Frontal cortex (tissue), 3 donors: ENCODE measurements at regions not wholly inside any gene's neighbourhood (a gene's known extent, or its start where the extent isn't known, plus 50 kb on each side); places are given as distances from the start of the nearest gene placed in this dataset.
A peak's percentile ranks its signal among the peaks of the same experiment; 100 is the strongest.

Experiments used
- DNase-seq, 2 donors: peaks; one replicate each; pipeline ENCODE4 v3.0.0; 2012; ENCODE audit warnings: low spot score in 2 of 2
- FAIRE-seq: peaks from 2 replicates; lab custom pipeline; 2012; peaks lifted over from hg19 to GRCh38; lab: Jason Lieb, UNC
- donor health status: control.
- donor health status: control.
- donor health status: control.

- no peak for FAIRE-seq
- DNase-seq: no peak
These were observed 245.9 kb downstream of the ERMARD start for GRCh38 chr6:169997187-169997929.

GRCh38 chr6:169996378-169997051 lies 245.1 kb downstream of the ERMARD start:
- FAIRE-seq (no peak), DNase-seq (no peak)

GRCh38 chr6:169994739-169995138 lies 243.3 kb downstream of the ERMARD start:
- no peak for FAIRE-seq
- DNase-seq: no peak

GRCh38 chr6:169993861-169994481 lies 242.5 kb downstream of the ERMARD start:
- FAIRE-seq (no peak), DNase-seq (no peak)

- DNase-seq (no peak), FAIRE-seq (no peak)
These were observed 240.5 kb downstream of the ERMARD start for GRCh38 chr6:169991913-169992312.

GRCh38 chr6:169991031-169991390 lies 239.6 kb downstream of the ERMARD start:
- no peak for FAIRE-seq

GRCh38 chr6:169990095-169991030 lies 238.9 kb downstream of the ERMARD start:
- DNase-seq (peak in 1 of 2 donors; percentile 41), FAIRE-seq (no peak)

More at GRCh38 chr6:169991031-169991390, 239.6 kb downstream of the ERMARD start:
- no peak for DNase-seq

- FAIRE-seq: no peak
- no peak for DNase-seq
These were observed 238.2 kb downstream of the ERMARD start for GRCh38 chr6:169989594-169989993.

GRCh38 chr6:169988769-169989550 lies 237.5 kb downstream of the ERMARD start:
- DNase-seq: no peak
- no peak for FAIRE-seq

- no peak for FAIRE-seq
- DNase-seq: no peak
These were observed 235.6 kb downstream of the ERMARD start for GRCh38 chr6:169986848-169987498.

GRCh38 chr6:169986171-169986847 lies 234.9 kb downstream of the ERMARD start:
- DNase-seq (no peak), FAIRE-seq (no peak)

GRCh38 chr6:169985121-169986015 lies 233.9 kb downstream of the ERMARD start:
- DNase-seq: no peak

GRCh38 chr6:169984181-169985120 lies 233.0 kb downstream of the ERMARD start:
- DNase-seq (no peak), FAIRE-seq (no peak)

More at GRCh38 chr6:169985121-169986015, 233.9 kb downstream of the ERMARD start:
- no peak for FAIRE-seq

GRCh38 chr6:169983651-169984050 lies 232.2 kb downstream of the ERMARD start:
- no peak for FAIRE-seq
- no peak for DNase-seq

- FAIRE-seq (no peak), DNase-seq (no peak)
These were observed 231.3 kb downstream of the ERMARD start for GRCh38 chr6:169982461-169983386.
